Vagina (tissue), 2 donors: ENCODE measurements at regions not wholly inside any gene's neighbourhood (a gene's known extent, or its start where the extent isn't known, plus 50 kb on each side); places are given as distances from the start of the nearest gene placed in this dataset.

Experiments
- CTCF ChIP-seq, 3 experiments: fragments of 450-650 bp in 2 of 3; fragments of 200-600 bp in 1 of 3; sonication (generic) in 1 of 3; IDR thresholded peaks; one replicate each; pipeline ENCODE4 v1.5.1; 2017 to 2019; ENCODE audit warnings: antibody characterized with exemption in 3 of 3, mild to moderate bottlenecking in 2 of 3, moderate library complexity in 2 of 3
- POLR2A ChIP-seq, 2 donors: fragments of 450-650 bp; IDR thresholded peaks; one replicate each; pipeline ENCODE4 v1.6.1; 2017; ENCODE audit warnings: antibody characterized with exemption in 2 of 2, mild to moderate bottlenecking in 2 of 2, moderate library complexity in 2 of 2
- POLR2AphosphoS5 ChIP-seq, 2 donors: sonication (generic); formaldehyde crosslinking; IDR thresholded peaks; one replicate each; pipeline ENCODE4 v1.9.0; 2017; ENCODE audit warnings: antibody characterized with exemption in 2 of 2, mild to moderate bottlenecking in 2 of 2, low read depth in 1 of 2; ENCODE audit not compliant: insufficient read depth in 1 of 2

- TF ChIP-seq CTCF (IDR thresholded peaks at IDR 0.05) (no peak), POLR2A (IDR thresholded peaks at IDR 0.05) (no peak), POLR2AphosphoS5 (IDR thresholded peaks at IDR 0.05; ENCODE audit: insufficient read depth in 1 of 2, low read depth in 1 of 2) (no peak)
Observed at GRCh38 chr12:41745593-41745992, 399.1 kb downstream of the GXYLT1 start.
